Endodermal cell (in vitro differentiated cells): ENCODE measurements at regions not wholly inside any gene's neighbourhood (a gene's known extent, or its start where the extent isn't known, plus 50 kb on each side); places are given as distances from the start of the nearest gene placed in this dataset.

Source experiments
- DNase-seq: peaks from one replicate; pipeline ENCODE4 v3.0.0-alpha.2; 2017
- H3K27ac ChIP-seq: 2 replicates; pipeline ENCODE4 v1.5.1; 2013; ENCODE audit warnings: mild to moderate bottlenecking, low read depth, low read length, moderate library complexity
- H3K27me3 ChIP-seq: 2 replicates; pipeline ENCODE4 v1.6.1; 2013; ENCODE audit warnings: mild to moderate bottlenecking, low read length, moderate library complexity; ENCODE audit not compliant: insufficient read depth, control insufficient read depth, poor library complexity, severe bottlenecking
- H3K36me3 ChIP-seq: 2 replicates; pipeline ENCODE4 v1.7.0; 2013; ENCODE audit warnings: mild to moderate bottlenecking, low read length, moderate library complexity; ENCODE audit not compliant: control insufficient read depth, insufficient read depth
- H3K4me1 ChIP-seq: one replicate; pipeline ENCODE4 v1.7.0; 2013; ENCODE audit warnings: low read length; ENCODE audit not compliant: control insufficient read depth, insufficient read depth
- H3K4me3 ChIP-seq: 2 replicates; pipeline ENCODE4 v1.5.1; 2013; ENCODE audit warnings: mild to moderate bottlenecking, low read length, moderate library complexity
- H3K9ac ChIP-seq: 2 replicates; pipeline ENCODE4 v1.6.1; 2013; ENCODE audit warnings: mild to moderate bottlenecking, low read length, moderate library complexity; ENCODE audit not compliant: poor library complexity, severe bottlenecking; ENCODE audit errors: extremely low read depth
- H3K9me3 ChIP-seq: 2 replicates; pipeline ENCODE4 v1.6.1; 2013; ENCODE audit warnings: mild to moderate bottlenecking, low read length, moderate library complexity; ENCODE audit not compliant: control insufficient read depth
- H3K27ac Mint-ChIP-seq: 2 replicates; pipeline ENCODE4 v1.8.0; 2020; ENCODE audit warnings: mixed read lengths
- H3K27me3 Mint-ChIP-seq: 2 replicates; pipeline ENCODE4 v1.8.0; 2021; ENCODE audit warnings: mild to moderate bottlenecking, mixed read lengths; ENCODE audit not compliant: insufficient read depth
- H3K36me3 Mint-ChIP-seq: 2 replicates; pipeline ENCODE4 v1.8.0; 2020; ENCODE audit warnings: low read depth, mixed read lengths
- H3K4me1 Mint-ChIP-seq: 2 replicates; pipeline ENCODE4 v1.8.0; 2020; ENCODE audit warnings: mixed read lengths
- H3K4me3 Mint-ChIP-seq: 2 replicates; pipeline ENCODE4 v1.8.0; 2020; ENCODE audit warnings: mild to moderate bottlenecking, moderate library complexity, mixed read lengths
- H3K9me3 Mint-ChIP-seq: 2 replicates; pipeline ENCODE4 v1.8.0; 2020; ENCODE audit warnings: mild to moderate bottlenecking, mixed read lengths
- WGBS, 2 experiments: methylation state at CpG; one replicate each; pipeline versions ENCODE4 v1.1.5 to v1.1.7; 2013; ENCODE audit warnings: missing lambda C conversion rate in 2 of 2, mixed read lengths in 1 of 2; ENCODE audit not compliant: insufficient coverage in 1 of 2, insufficient read length in 1 of 2; 5-methylcytosine and 5-hydroxymethylcytosine counted together
- TF ChIP-seq, protein P1 (sequence below): fragments of 200-600 bp; sonication (generic); conservative IDR thresholded peaks from 2 replicates; pipeline ENCODE4 v1.5.0; 2021; ENCODE audit warnings: antibody characterized with exemption, mild to moderate bottlenecking

DNA sequence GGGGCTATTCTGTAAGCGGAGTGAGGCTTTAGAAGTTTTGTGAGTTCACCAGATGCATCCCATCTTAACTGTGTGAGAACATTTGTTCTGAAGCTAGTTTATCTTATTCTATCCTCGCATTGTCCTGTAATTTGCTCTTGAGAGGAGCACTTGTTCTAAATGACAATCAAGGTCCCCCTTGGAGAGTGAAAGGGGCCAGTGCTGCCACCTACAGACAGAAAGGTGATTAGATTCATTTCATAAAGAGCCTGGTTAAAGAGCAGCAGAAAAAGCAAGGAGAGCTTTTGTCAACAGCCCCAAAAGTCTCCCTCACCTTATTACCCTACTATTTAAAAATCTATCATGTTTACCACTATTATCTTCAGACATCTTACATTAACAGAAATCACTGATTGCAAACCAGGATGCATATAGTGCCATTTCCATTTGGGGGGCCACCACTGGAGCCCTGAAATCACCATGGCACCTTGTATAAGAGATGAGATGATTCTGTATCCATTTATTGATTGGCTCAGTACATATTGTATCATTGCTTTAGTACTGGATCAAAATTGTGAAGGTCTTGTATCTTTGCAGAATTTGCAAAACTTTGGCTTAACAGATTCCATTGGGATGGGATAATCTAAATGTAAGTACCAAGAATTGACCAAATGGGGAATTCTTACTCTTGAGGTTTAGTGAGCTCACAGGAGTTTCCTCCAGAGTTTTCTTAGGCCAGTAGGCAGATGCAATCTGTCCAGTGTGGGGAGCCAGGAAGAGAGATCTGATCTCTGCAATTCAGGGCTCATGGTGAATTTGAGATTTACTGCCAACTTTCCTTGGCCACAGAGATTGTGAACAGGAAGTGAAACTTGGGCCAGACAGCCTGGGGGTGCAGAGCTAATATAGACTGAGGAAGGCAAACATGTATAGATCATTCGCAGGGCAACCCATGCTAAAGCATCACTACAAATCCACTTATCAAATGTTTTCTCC lies 64.3 kb upstream of the TRABD2B start:
- H3K4me1 Mint-ChIP-seq: peaks cover 26% of the 10 kb centered on the region
- peaks cover 12% of the 10 kb centered on the region for H3K27me3 Mint-ChIP-seq
- 56 to 85% methylated on average over 1 to 3 of the region's 3 CpGs for WGBS, 2 experiments
- H3K9me3 Mint-ChIP-seq: no peaks in the 10 kb centered on the region
- Histone ChIP-seq H3K4me1 (peaks cover 6% of the 10 kb centered on the region), H3K4me3 (no peak overlapping the region), H3K27me3 (peaks cover 16% of the 10 kb centered on the region), H3K9ac (no peak overlapping the region), H3K27ac (no peak overlapping the region), H3K36me3 (no peaks in the 10 kb centered on the region), H3K9me3 (no peaks in the 10 kb centered on the region)
- H3K36me3 Mint-ChIP-seq: no peaks in the 10 kb centered on the region
- peak; percentile 90 for DNase-seq
- H3K4me3 Mint-ChIP-seq: no peak overlapping the region
- no peak overlapping the region for H3K27ac Mint-ChIP-seq
- TF ChIP-seq, protein P1, sequence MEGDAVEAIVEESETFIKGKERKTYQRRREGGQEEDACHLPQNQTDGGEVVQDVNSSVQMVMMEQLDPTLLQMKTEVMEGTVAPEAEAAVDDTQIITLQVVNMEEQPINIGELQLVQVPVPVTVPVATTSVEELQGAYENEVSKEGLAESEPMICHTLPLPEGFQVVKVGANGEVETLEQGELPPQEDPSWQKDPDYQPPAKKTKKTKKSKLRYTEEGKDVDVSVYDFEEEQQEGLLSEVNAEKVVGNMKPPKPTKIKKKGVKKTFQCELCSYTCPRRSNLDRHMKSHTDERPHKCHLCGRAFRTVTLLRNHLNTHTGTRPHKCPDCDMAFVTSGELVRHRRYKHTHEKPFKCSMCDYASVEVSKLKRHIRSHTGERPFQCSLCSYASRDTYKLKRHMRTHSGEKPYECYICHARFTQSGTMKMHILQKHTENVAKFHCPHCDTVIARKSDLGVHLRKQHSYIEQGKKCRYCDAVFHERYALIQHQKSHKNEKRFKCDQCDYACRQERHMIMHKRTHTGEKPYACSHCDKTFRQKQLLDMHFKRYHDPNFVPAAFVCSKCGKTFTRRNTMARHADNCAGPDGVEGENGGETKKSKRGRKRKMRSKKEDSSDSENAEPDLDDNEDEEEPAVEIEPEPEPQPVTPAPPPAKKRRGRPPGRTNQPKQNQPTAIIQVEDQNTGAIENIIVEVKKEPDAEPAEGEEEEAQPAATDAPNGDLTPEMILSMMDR: peak; percentile 88

DNA sequence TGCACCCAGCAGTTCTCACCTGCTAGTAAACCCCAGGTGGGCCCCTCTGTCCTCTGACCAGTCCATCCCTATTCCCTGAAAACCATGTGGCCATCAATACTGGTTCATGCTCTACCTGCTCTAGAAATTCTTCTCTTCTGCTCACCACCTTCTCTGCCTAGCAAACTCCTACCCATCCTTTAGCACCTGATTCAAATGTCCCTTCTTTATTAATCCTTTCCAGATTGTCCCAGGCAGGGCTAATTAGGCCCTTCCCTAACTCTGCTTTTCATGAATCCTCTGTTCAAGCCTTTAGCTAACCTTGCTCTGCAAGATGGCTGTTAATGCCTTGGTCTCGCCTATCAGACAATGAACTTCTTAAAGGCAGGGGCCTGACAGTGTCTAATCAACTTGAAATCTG lies 62.1 kb upstream of the TRABD2B start:
- Mint-ChIP-seq H3K27me3 (peaks cover 19% of the 10 kb centered on the region), H3K9me3 (no peaks in the 10 kb centered on the region), H3K4me3 (no peak overlapping the region), H3K4me1 (peaks cover 36% of the 10 kb centered on the region), H3K36me3 (no peaks in the 10 kb centered on the region), H3K27ac (no peak overlapping the region)
- no peak for DNase-seq
- peaks cover 5% of the 10 kb centered on the region for H3K4me1 ChIP-seq
- TF ChIP-seq, protein P1: no peak
- no peaks in the 10 kb centered on the region for H3K9me3 ChIP-seq
- H3K27ac ChIP-seq: no peak overlapping the region
- H3K27me3 ChIP-seq: peaks cover 16% of the 10 kb centered on the region
- H3K36me3 ChIP-seq: no peaks in the 10 kb centered on the region
- 80 to 90% methylated on average over 1 of the region's 1 CpG for WGBS, 2 experiments
- no peak overlapping the region for H3K4me3 ChIP-seq
- no peak overlapping the region for H3K9ac ChIP-seq

DNA sequence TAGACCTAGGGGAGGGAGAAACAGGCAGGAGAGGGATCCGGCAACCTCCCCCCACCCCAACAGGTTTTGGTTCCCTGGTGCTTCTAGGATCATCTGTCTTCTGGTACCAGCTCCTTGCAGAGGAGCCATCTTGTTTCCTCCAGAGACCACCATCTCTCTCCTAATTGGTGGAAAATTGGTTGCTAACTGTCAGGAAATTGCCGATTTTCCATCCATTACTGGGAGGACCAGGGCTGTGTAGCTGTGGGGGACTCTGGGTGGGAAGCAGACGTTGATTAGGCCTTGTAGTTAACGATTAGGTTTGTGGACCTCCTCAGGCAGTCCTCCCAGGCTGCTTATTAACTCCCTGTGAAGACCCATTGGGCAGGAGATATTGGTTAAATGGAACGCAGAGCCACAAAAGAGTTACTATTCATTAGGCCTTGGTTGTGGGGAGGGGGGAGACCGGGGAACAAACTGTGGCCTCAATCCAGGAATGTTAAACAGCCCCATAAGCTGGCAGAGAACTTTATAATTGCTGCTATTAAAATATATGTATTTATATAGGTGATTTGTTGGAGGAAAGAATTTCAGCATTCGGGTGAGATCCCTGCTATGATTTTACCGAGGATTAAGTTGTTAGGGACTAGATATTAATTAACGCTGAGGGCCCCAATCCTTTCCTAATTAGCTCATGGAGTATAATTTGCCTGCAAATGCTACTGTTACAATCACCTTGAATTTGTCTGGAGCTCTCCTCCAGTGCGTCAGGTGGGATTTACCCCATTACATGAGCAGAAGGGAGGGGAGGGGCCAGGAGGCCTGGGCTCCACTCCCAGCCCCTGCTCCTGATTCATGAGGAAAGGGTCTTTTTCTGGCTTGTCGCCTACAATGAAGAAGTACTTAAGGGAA lies 61.2 kb upstream of the TRABD2B start:
- H3K4me1 Mint-ChIP-seq: peaks cover 45% of the 10 kb centered on the region
- peaks cover 8% of the 10 kb centered on the region for H3K4me1 ChIP-seq
- H3K36me3 Mint-ChIP-seq: no peaks in the 10 kb centered on the region
- peaks cover 19% of the 10 kb centered on the region for H3K27me3 Mint-ChIP-seq
- no peak overlapping the region for H3K9ac ChIP-seq
- no peak overlapping the region for H3K4me3 Mint-ChIP-seq
- H3K27ac Mint-ChIP-seq: no peak overlapping the region
- DNase-seq: no peak
- TF ChIP-seq, protein P1: no peak
- peaks cover 7% of the 10 kb centered on the region for H3K27me3 ChIP-seq
- no peaks in the 10 kb centered on the region for H3K9me3 Mint-ChIP-seq
- H3K27ac ChIP-seq: no peak overlapping the region
- 84 to 91% methylated on average over 7 to 11 of the region's 11 CpGs for WGBS, 2 experiments
- no peaks in the 10 kb centered on the region for H3K9me3 ChIP-seq
- no peaks in the 10 kb centered on the region for H3K36me3 ChIP-seq
- H3K4me3 ChIP-seq: no peak overlapping the region
